SK-N-MC (cell line): ENCODE measurements at regions not wholly inside any gene's neighbourhood (a gene's known extent, or its start where the extent isn't known, plus 50 kb on each side); places are given as distances from the start of the nearest gene placed in this dataset.
"Not testable (repeated sequence)": the region's sequence is repeated elsewhere in the genome, so short reads cannot be mapped to it uniquely, and the experiment has no call there.

ENCODE experiments used
- DNase-seq: peaks from one replicate; pipeline ENCODE4 v3.0.0-alpha.2; 2011; ENCODE audit warnings: low read depth, low spot score
- H3K27ac ChIP-seq: fragments of 200-600 bp; sonication (generic); 2 replicates; pipeline ENCODE4 v1.5.1; 2016; ENCODE audit warnings: mixed run types
- H3K36me3 ChIP-seq: fragments of 200-600 bp; sonication (generic); 2 replicates; pipeline ENCODE4 v1.6.1; 2017; ENCODE audit warnings: antibody characterized with exemption, low read length, mixed read lengths; ENCODE audit not compliant: insufficient read depth
- H3K4me3 ChIP-seq: fragments of 200-600 bp; sonication (generic); 2 replicates; pipeline ENCODE4 v1.5.1; 2016
- H3K9ac ChIP-seq: fragments of 200-600 bp; sonication (generic); 2 replicates; pipeline ENCODE4 v1.8.0; 2017; ENCODE audit warnings: mixed run types, mixed read lengths; ENCODE audit not compliant: insufficient read length
- H3K9me3 ChIP-seq: fragments of 200-600 bp; sonication (generic); 2 replicates; pipeline ENCODE4 v1.6.1; 2017; ENCODE audit warnings: low read depth, mild to moderate bottlenecking, antibody characterized with exemption, low read length, moderate library complexity, mixed read lengths
- EZH2 ChIP-seq: fragments of 200-600 bp; sonication (generic); IDR thresholded peaks from one replicate; pipeline ENCODE4 v1.6.1; 2017; ENCODE audit warnings: antibody characterized with exemption
- FOXP2 ChIP-seq: optimal IDR thresholded peaks from 2 replicates; pipeline ENCODE3; 2011; ENCODE audit warnings: mild to moderate bottlenecking, moderate library complexity; ENCODE audit not compliant: insufficient read depth; ENCODE audit errors: extremely low read length, control extremely low read depth
- POLR2AphosphoS5 ChIP-seq: IDR thresholded peaks from 2 replicates; pipeline ENCODE4 v1.6.1; 2012; ENCODE audit warnings: mild to moderate bottlenecking, low read depth, low read length, borderline replicate concordance

GRCh38 chr12:63353559-63353958 is 202.6 kb upstream of the AVPR1A start:
- no peak for TF ChIP-seq POLR2AphosphoS5
- TF ChIP-seq EZH2: no peak
- TF ChIP-seq FOXP2: no peak
- Histone ChIP-seq H3K36me3 (no peaks in the 10 kb centered on the region), H3K9ac (no peak overlapping the region), H3K4me3 (no peak overlapping the region), H3K27ac (no peak overlapping the region), H3K9me3 (no peaks in the 10 kb centered on the region)
- DNase-seq: no peak

- Histone ChIP-seq H3K9me3 (no peaks in the 10 kb centered on the region), H3K36me3 (no peaks in the 10 kb centered on the region), H3K27ac (no peak overlapping the region), H3K9ac (no peak overlapping the region), H3K4me3 (no peak overlapping the region)
- no peak for DNase-seq
- TF ChIP-seq FOXP2 (no peak), EZH2 (no peak), POLR2AphosphoS5 (no peak)
Measured at GRCh38 chr12:63351370-63351769, 200.4 kb upstream of the AVPR1A start.

- Histone ChIP-seq H3K36me3 (no peaks in the 10 kb centered on the region), H3K27ac (no peak overlapping the region), H3K4me3 (no peak overlapping the region), H3K9ac (no peak overlapping the region), H3K9me3 (no peaks in the 10 kb centered on the region)
- no peak for DNase-seq
- no peak for TF ChIP-seq EZH2
- no peak for TF ChIP-seq POLR2AphosphoS5
- TF ChIP-seq FOXP2: no peak
Measured at GRCh38 chr12:63348556-63348955, 197.6 kb upstream of the AVPR1A start.

- not testable (repeated sequence) for H3K27ac ChIP-seq, H3K9ac ChIP-seq, H3K4me3 ChIP-seq, H3K36me3 ChIP-seq, DNase-seq, H3K9me3 ChIP-seq
Measured at GRCh38 chr12:63337158-63337557, 186.2 kb upstream of the AVPR1A start.

- Histone ChIP-seq H3K9ac (no peak overlapping the region), H3K36me3 (no peaks in the 10 kb centered on the region), H3K9me3 (no peaks in the 10 kb centered on the region), H3K4me3 (no peak overlapping the region), H3K27ac (no peak overlapping the region)
- TF ChIP-seq FOXP2 (no peak), POLR2AphosphoS5 (no peak), EZH2 (no peak)
- no peak for DNase-seq
Measured at GRCh38 chr12:63326260-63326659, 175.3 kb upstream of the AVPR1A start.

- Histone ChIP-seq H3K4me3 (no peak overlapping the region), H3K9ac (no peak overlapping the region), H3K27ac (no peak overlapping the region), H3K9me3 (no peaks in the 10 kb centered on the region), H3K36me3 (no peaks in the 10 kb centered on the region)
- DNase-seq: no peak
- TF ChIP-seq POLR2AphosphoS5: no peak
- no peak for TF ChIP-seq FOXP2
- no peak for TF ChIP-seq EZH2
Measured at GRCh38 chr12:63325757-63326156, 174.8 kb upstream of the AVPR1A start.

GRCh38 chr12:63323942-63324341 is 172.9 kb upstream of the AVPR1A start:
- no peaks in the 10 kb centered on the region for H3K9me3 ChIP-seq
- H3K27ac ChIP-seq: no peak overlapping the region
- no peak for TF ChIP-seq POLR2AphosphoS5
- no peak for TF ChIP-seq EZH2
- TF ChIP-seq FOXP2: no peak
- no peaks in the 10 kb centered on the region for H3K36me3 ChIP-seq
- H3K4me3 ChIP-seq: no peak overlapping the region
- H3K9ac ChIP-seq: no peak overlapping the region
- no peak for DNase-seq

- H3K9ac ChIP-seq: no peak overlapping the region
- no peak for DNase-seq
- no peak overlapping the region for H3K27ac ChIP-seq
- H3K36me3 ChIP-seq: no peaks in the 10 kb centered on the region
- TF ChIP-seq POLR2AphosphoS5 (no peak), EZH2 (no peak), FOXP2 (no peak)
- no peak overlapping the region for H3K4me3 ChIP-seq
- H3K9me3 ChIP-seq: no peaks in the 10 kb centered on the region
Measured at GRCh38 chr12:63321373-63321772, 170.4 kb upstream of the AVPR1A start.

- H3K4me3 ChIP-seq: no peak overlapping the region
- no peak overlapping the region for H3K27ac ChIP-seq
- no peak for DNase-seq
Measured at GRCh38 chr12:63319936-63320633, 169.1 kb upstream of the AVPR1A start.

More at GRCh38 chr12:63319936-63320633, 169.1 kb upstream of the AVPR1A start:
- Histone ChIP-seq H3K9me3 (no peaks in the 10 kb centered on the region), H3K36me3 (no peaks in the 10 kb centered on the region), H3K9ac (no peak overlapping the region)
- TF ChIP-seq POLR2AphosphoS5: no peak
- no peak for TF ChIP-seq EZH2
- TF ChIP-seq FOXP2: no peak
